GM19455 (cell line): ENCODE measurements at regions not wholly inside any gene's neighbourhood (a gene's known extent, or its start where the extent isn't known, plus 50 kb on each side); places are given as distances from the start of the nearest gene placed in this dataset.

Source experiments
- ATAC-seq: cut with Tn5 transposase; IDR thresholded peaks from one replicate; pipeline ENCODE4 v1.9.1; 2021; ENCODE audit not compliant: unreplicated experiment

DNA sequence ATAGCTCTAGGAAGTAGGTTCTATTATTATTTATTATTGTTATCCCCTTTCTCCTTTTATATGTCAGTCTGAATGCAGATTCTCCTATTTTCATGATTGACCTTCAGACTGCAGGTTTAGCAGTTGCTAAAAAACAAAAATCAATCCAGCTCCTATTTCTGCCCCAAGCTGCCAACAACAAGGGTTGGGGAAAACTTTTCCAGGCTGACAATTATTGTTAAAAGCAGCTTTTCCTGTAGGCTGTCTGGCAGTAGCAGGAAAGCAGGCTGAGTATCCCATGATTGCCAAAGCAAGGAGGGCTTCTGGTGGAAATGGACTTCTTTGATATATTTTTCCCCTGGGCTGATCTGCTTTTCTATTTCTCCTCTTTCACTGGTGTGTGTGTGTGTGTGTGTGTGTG is 78.0 kb upstream of the CTLA4 start:
- no peak for ATAC-seq

GRCh38 chr2:203790134-203790852 is 77.3 kb upstream of the CTLA4 start:
- no peak for ATAC-seq

GRCh38 chr2:203796248-203797010 is 71.1 kb upstream of the CTLA4 start:
- ATAC-seq = no peak

DNA sequence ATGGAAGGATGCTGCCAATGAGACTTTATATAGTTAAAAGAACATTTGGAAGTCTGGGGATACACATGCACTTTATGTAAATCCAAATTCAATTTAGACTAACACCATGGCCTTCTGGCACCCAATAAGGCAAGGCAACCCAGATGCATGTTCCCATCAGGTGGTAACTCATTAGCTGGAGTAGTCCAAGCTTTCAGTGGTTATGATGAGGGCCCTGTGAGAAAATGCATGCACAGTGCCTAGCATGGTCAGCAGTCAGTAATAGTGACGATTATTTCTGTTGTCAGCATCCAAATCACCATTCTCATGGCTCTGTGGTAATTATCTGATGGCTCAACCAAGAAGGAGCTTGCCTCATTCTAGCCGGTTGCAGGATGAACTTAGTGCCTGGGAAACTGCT is 70.3 kb upstream of the CTLA4 start:
- ATAC-seq = no peak

DNA sequence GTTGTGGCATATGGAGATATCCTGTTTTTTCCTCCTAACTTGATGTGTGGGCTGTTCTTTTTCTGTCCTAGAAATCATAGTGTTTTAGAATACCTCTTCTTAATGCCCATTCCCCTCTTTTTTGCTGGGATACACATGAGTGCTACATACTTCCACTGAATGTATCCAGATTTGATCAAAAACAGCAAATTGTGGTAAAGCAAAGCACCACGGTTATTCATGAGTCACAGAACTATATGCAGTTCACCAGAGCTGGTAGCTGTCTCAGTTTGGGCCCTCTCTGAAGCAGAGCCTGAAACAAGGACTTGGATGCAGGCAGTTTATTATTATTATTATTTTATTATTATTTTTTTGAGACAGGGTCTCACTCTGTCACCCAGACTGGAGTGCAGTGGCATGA is 69.9 kb upstream of the CTLA4 start:
- ATAC-seq = no peak

- no peak for ATAC-seq
These were observed 69.1 kb upstream of the CTLA4 start for GRCh38 chr2:203798296-203799087.

DNA sequence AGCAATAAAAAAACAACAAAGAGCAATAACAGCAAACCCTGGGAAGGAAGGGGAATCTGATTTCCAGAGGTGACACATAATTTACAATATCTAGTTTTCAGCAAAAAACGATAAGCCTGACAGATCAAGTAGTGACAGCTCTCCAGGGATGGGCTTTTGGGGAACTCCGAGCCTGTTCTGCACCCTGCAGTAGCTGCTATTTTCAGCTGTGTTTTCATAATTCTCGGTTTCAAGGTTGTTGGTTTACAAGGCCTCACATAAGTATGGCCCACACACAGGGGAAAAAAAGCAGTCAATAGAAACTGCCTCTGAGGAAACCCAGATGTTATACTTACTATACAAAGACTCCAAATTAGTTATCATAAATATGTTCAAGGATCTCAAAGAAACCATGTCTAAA is 67.7 kb upstream of the CTLA4 start:
- ATAC-seq = peak; percentile 96

GRCh38 chr2:203800783-203801182 is 66.8 kb upstream of the CTLA4 start:
- no peak for ATAC-seq

- no peak for ATAC-seq
These were observed 65.1 kb upstream of the CTLA4 start for GRCh38 chr2:203802342-203803052.

DNA sequence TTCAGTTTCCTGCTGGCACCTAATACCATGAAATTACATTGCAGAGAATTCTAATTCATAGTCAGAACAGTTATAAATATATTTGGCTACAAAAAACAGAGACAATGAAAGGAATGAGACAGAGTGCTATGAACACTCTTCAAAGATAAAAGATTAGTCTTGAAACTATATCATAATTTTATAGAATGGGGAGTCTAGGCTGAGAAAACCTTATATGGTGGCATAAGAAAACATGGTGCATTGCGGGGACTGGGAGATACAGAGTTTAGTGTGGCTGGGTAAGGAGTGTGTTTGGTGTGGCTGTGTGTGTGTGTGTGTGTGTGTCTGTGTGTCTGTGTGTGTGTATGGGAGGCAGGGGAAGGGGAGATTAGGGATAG is 64.5 kb upstream of the CTLA4 start:
- no peak for ATAC-seq

GRCh38 chr2:203804070-203804469 is 63.5 kb upstream of the CTLA4 start:
- no peak for ATAC-seq

GRCh38 chr2:203804764-203805485 is 62.6 kb upstream of the CTLA4 start:
- no peak for ATAC-seq

GRCh38 chr2:203805486-203805838 is 62.1 kb upstream of the CTLA4 start:
- ATAC-seq = no peak

DNA sequence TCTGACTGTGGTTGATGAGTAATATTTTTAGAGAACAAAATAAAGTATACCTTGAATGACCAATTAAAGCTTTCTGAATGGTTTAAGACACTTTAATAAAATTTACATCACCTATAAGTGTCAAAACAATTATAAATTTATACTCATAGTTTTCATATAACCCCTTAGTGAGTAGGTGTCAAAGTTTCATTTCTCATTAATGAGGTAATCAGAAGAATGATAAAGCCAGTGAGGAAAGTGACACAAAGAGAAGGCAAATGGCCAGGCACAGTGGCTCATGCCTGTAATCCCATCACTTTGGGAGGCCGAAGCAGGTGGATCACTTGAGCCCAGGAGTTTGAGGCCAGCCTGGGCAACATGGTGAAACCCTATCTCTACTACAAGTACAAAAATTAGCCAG is 60.8 kb upstream of the CTLA4 start:
- ATAC-seq = no peak

DNA sequence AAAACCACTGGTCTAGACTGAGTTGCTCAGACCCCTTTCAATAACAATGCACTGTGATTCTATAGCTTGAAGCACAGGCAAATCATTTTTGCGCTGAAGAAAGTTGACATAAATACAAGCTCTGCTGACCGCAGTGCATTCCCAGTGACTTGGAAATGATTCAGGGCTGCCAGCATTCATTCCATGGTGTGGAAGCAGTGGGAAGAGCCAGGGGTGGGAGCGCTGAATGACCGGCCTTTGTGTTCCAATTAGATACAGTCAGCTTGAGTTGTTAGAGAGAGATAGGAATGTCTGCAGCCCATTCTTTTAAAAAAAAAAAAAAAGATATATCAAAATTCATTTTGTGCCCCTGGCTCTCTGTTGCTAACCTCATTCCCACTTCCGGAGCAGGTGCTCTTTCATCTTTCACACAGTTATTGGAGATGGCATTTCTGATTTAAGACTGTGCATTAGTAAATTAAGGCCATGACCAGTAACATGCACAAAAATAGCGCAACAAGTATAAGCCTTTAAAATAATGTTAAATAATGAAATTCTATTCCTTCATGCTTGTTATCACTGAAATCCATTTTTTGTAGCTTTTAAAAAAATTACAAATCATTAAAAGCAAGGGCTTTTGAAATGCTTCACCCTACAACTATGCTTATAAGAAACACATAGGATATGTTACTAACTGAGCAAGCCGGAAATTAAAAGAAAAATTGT is 59.4 kb upstream of the CTLA4 start:
- no peak for ATAC-seq

DNA sequence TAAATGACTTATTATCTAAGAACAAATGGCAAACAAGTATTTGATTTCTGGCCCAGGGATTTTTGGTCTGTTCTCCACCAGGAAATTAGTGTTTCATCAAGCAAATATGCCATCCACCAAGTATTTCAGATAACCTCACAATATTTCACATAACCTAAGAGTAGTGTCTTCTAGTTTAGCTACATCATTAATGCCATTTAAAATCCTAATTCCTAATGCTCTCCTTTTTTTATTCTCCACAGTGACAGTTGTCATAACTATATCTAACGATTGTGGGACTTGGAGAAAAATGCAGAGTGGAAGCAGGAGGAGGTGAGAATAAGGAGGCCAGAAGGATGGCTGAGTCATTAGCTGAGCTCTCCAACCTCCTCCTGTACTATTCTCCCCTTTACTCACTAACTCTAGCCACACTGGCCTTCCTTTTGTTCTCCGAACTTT is 58.5 kb upstream of the CTLA4 start:
- ATAC-seq = no peak

GRCh38 chr2:203809991-203810510 is 57.5 kb upstream of the CTLA4 start:
- no peak for ATAC-seq

DNA sequence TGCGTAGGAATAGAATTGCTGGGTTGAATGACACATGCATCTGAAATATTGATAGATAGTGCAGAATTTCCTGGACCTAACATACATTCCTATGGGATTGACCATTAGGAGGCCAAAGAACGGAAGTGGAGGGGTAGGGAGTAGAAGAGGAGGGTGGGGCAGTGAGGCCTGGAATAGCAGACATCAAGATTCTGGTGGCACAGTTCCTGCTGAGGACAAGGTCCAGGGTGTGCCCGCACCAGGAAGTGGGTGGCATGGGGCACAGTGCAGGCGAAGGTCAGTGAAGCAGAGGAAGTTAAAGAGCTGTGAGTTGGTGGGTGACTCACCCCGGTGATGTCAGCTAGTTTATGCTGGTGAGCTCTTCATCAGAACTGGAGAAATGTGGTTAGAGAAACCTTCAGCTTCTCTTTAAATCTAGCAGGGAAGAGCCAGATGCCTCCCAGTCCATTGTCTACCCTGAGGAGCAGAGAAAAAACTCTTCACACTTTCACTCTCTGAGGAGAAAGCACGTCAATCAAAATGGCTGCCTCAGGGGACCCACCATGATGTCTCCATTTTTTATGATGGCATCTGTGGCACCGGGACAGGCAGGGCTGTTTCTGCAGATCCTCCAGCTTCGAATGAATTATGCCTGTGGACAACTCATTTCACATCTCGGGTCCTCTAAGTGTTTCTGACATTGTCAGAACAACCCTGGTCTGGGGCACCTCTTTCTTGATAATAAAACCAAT is 55.9 kb upstream of the CTLA4 start:
- ATAC-seq = no peak
